CD8-positive, alpha-beta memory T cell (primary cell): ENCODE measurements at regions not wholly inside any gene's neighbourhood (a gene's known extent, or its start where the extent isn't known, plus 50 kb on each side); places are given as distances from the start of the nearest gene placed in this dataset.
"Not testable (repeated sequence)": the region's sequence is repeated elsewhere in the genome, so short reads cannot be mapped to it uniquely, and the experiment has no call there.

Experiments
- CTCF ChIA-PET: fragments of 350-600 bp; sonication (Branson Sonifier 250); formaldehyde crosslinking; loops from one replicate; lab custom pipeline; 2021; ENCODE audit warnings: antibody characterized with exemption; lab: Charles Lee
- POLR2A ChIA-PET: fragments of 350-600 bp; sonication (Branson Sonifier 250); formaldehyde crosslinking; loops from one replicate; lab custom pipeline; 2021; ENCODE audit warnings: antibody characterized with exemption; lab: Charles Lee
- DNase-seq, 5 donors: peaks; one replicate each; pipeline versions ENCODE4 v3.0.0 to v3.0.0-alpha.2; 2020 to 2022; ENCODE audit warnings: mixed read lengths in 1 of 5
- H3K27ac ChIP-seq: one replicate; pipeline ENCODE4 v1.7.0; 2013; ENCODE audit warnings: low read depth, mild to moderate bottlenecking, low read length, moderate library complexity
- H3K27me3 ChIP-seq: 2 replicates; pipeline ENCODE4 v1.7.0; 2013; ENCODE audit warnings: low read length, mild to moderate bottlenecking; ENCODE audit not compliant: insufficient read depth, poor library complexity, severe bottlenecking
- H3K36me3 ChIP-seq: 2 replicates; pipeline ENCODE4 v1.7.0; 2013; ENCODE audit warnings: mild to moderate bottlenecking, low read length, moderate library complexity; ENCODE audit not compliant: insufficient read depth
- H3K4me1 ChIP-seq: 2 replicates; pipeline ENCODE4 v1.7.0; 2013; ENCODE audit warnings: mild to moderate bottlenecking, low read length, moderate library complexity; ENCODE audit not compliant: insufficient read depth
- H3K4me3 ChIP-seq: 2 replicates; pipeline ENCODE4 v1.7.0; 2013; ENCODE audit warnings: mild to moderate bottlenecking, low read length
- H3K9me3 ChIP-seq: 2 replicates; pipeline ENCODE4 v1.7.0; 2013; ENCODE audit warnings: mild to moderate bottlenecking, low read length
- H3K27ac Mint-ChIP-seq, 8 donors: one replicate each; pipeline ENCODE4 v1.8.0; 2020 to 2021; ENCODE audit warnings: mixed read lengths in 8 of 8, mild to moderate bottlenecking in 6 of 8, inconsistent platforms in 3 of 8, moderate library complexity in 3 of 8
- H3K27me3 Mint-ChIP-seq, 2 donors: one replicate each; pipeline ENCODE4 v1.8.0; 2020 to 2021; ENCODE audit warnings: mixed read lengths in 2 of 2, mild to moderate bottlenecking in 1 of 2, moderate library complexity in 1 of 2
- H3K36me3 Mint-ChIP-seq, 3 donors: one replicate each; pipeline ENCODE4 v1.8.0; 2020 to 2021; ENCODE audit warnings: mixed read lengths in 3 of 3, inconsistent platforms in 1 of 3, mild to moderate bottlenecking in 1 of 3
- H3K4me1 Mint-ChIP-seq, 3 donors: one replicate each; pipeline ENCODE4 v1.8.0; 2020 to 2021; ENCODE audit warnings: mixed read lengths in 3 of 3, inconsistent platforms in 1 of 3, mild to moderate bottlenecking in 1 of 3
- H3K4me3 Mint-ChIP-seq, 7 donors: one replicate each; pipeline ENCODE4 v1.8.0; 2020 to 2021; ENCODE audit warnings: mixed read lengths in 7 of 7, mild to moderate bottlenecking in 6 of 7, moderate library complexity in 4 of 7, inconsistent platforms in 2 of 7
- H3K9me3 Mint-ChIP-seq, 5 donors: one replicate each; pipeline ENCODE4 v1.8.0; 2020 to 2022; ENCODE audit warnings: mixed read lengths in 5 of 5, mild to moderate bottlenecking in 3 of 5, moderate library complexity in 2 of 5, inconsistent platforms in 1 of 5

GRCh38 chr3:109679664-109680063 is 342.3 kb upstream of the DPPA4 start:
- Histone ChIP-seq H3K27ac (no peak overlapping the region), H3K36me3 (no peaks in the 10 kb centered on the region), H3K27me3 (no peaks in the 10 kb centered on the region), H3K4me1 (no peaks in the 10 kb centered on the region), H3K9me3 (no peaks in the 10 kb centered on the region), H3K4me3 (no peak overlapping the region)
- POLR2A ChIA-PET = no interaction called here
- Mint-ChIP-seq H3K4me3 (no peak overlapping the region), H3K27ac (no peak overlapping the region), H3K4me1 (no peaks in the 10 kb centered on the region), H3K36me3 (no peaks in the 10 kb centered on the region), H3K27me3 (no peaks in the 10 kb centered on the region), H3K9me3 (no peaks in the 10 kb centered on the region)
- DNase-seq = no peak
- CTCF ChIA-PET = no interaction called here

- no peaks in the 10 kb centered on the region for H3K4me1 ChIP-seq
These were observed 346.4 kb upstream of the DPPA4 start for GRCh38 chr3:109683746-109684145.

GRCh38 chr3:109685084-109686079 is 348.0 kb upstream of the DPPA4 start:
- no peaks in the 10 kb centered on the region for H3K9me3 ChIP-seq
- H3K36me3 Mint-ChIP-seq = peaks cover 0 to 3% (median 0%) of the 10 kb centered on the region in 3 donors
- no peak overlapping the region for H3K27ac Mint-ChIP-seq
- POLR2A ChIA-PET = no interaction called here
- H3K4me1 Mint-ChIP-seq = no peaks in the 10 kb centered on the region
- no peak overlapping the region for H3K4me3 Mint-ChIP-seq
- no peaks in the 10 kb centered on the region for H3K27me3 ChIP-seq
- no peaks in the 10 kb centered on the region for H3K36me3 ChIP-seq
- H3K27me3 Mint-ChIP-seq = no peaks in the 10 kb centered on the region
- no peak for DNase-seq
- H3K4me1 ChIP-seq = no peaks in the 10 kb centered on the region
- CTCF ChIA-PET = no interaction called here
- no peak overlapping the region for H3K4me3 ChIP-seq
- no peak overlapping the region for H3K27ac ChIP-seq
- peaks cover 0 to 2% (median 0%) of the 10 kb centered on the region in 5 donors for H3K9me3 Mint-ChIP-seq

More at GRCh38 chr3:109683746-109684145, 346.4 kb upstream of the DPPA4 start:
- no peaks in the 10 kb centered on the region for H3K9me3 ChIP-seq
- H3K36me3 ChIP-seq = no peaks in the 10 kb centered on the region
- ChIA-PET POLR2A (no interaction called here), CTCF (no interaction called here)
- Mint-ChIP-seq H3K27ac (no peak overlapping the region), H3K4me3 (no peak overlapping the region), H3K4me1 (no peaks in the 10 kb centered on the region), H3K27me3 (no peaks in the 10 kb centered on the region), H3K36me3 (no peaks in the 10 kb centered on the region), H3K9me3 (no peaks in the 10 kb centered on the region)
- DNase-seq = no peak
- no peak overlapping the region for H3K27ac ChIP-seq
- H3K27me3 ChIP-seq = no peaks in the 10 kb centered on the region
- no peak overlapping the region for H3K4me3 ChIP-seq

GRCh38 chr3:109687626-109688025 is 350.3 kb upstream of the DPPA4 start:
- Mint-ChIP-seq H3K27ac (no peak overlapping the region), H3K36me3 (peaks cover 0 to 25% (median 2%) of the 10 kb centered on the region in 3 donors), H3K4me1 (no peaks in the 10 kb centered on the region), H3K4me3 (no peak overlapping the region), H3K27me3 (no peaks in the 10 kb centered on the region), H3K9me3 (peaks cover 5 to 10% (median 8%) of the 10 kb centered on the region in 5 donors)
- CTCF ChIA-PET = no interaction called here
- Histone ChIP-seq H3K4me1 (no peaks in the 10 kb centered on the region), H3K9me3 (no peaks in the 10 kb centered on the region), H3K27ac (no peak overlapping the region), H3K27me3 (no peaks in the 10 kb centered on the region), H3K36me3 (no peaks in the 10 kb centered on the region), H3K4me3 (no peak overlapping the region)
- POLR2A ChIA-PET = no interaction called here
- DNase-seq = no peak

GRCh38 chr3:109696932-109697331 is 359.6 kb upstream of the DPPA4 start:
- no peak overlapping the region for H3K27ac Mint-ChIP-seq

GRCh38 chr3:109702252-109702651 is 364.9 kb upstream of the DPPA4 start:
- Histone ChIP-seq H3K27me3 (no peaks in the 10 kb centered on the region), H3K27ac (no peak overlapping the region), H3K36me3 (no peaks in the 10 kb centered on the region), H3K4me3 (no peak overlapping the region), H3K4me1 (no peaks in the 10 kb centered on the region), H3K9me3 (no peaks in the 10 kb centered on the region)
- Mint-ChIP-seq H3K4me3 (no peak overlapping the region), H3K4me1 (peaks cover 9 to 16% (median 10%) of the 10 kb centered on the region in 3 donors), H3K27me3 (no peaks in the 10 kb centered on the region), H3K27ac (peak overlapping the region in 1 of 8 donors; percentile 58), H3K9me3 (peaks cover 0 to 2% (median 0%) of the 10 kb centered on the region in 5 donors), H3K36me3 (peaks cover 0 to 15% (median 0%) of the 10 kb centered on the region in 3 donors)
- CTCF ChIA-PET = no interaction called here
- peak in 1 of 5 donors; percentile 43 for DNase-seq
- POLR2A ChIA-PET = no interaction called here

More at GRCh38 chr3:109696932-109697331, 359.6 kb upstream of the DPPA4 start:
- H3K36me3 ChIP-seq = no peaks in the 10 kb centered on the region
- peaks cover 0 to 38% (median 2%) of the 10 kb centered on the region in 3 donors for H3K36me3 Mint-ChIP-seq
- H3K27me3 Mint-ChIP-seq = peaks cover 0 to 2% of the 10 kb centered on the region in 2 donors
- H3K4me1 ChIP-seq = no peaks in the 10 kb centered on the region
- DNase-seq = no peak
- H3K27ac ChIP-seq = no peak overlapping the region
- no peaks in the 10 kb centered on the region for H3K27me3 ChIP-seq
- peaks cover 11 to 15% (median 13%) of the 10 kb centered on the region in 5 donors for H3K9me3 Mint-ChIP-seq
- H3K4me1 Mint-ChIP-seq = peaks cover 3 to 4% (median 4%) of the 10 kb centered on the region in 3 donors
- H3K4me3 ChIP-seq = no peak overlapping the region
- ChIA-PET POLR2A (no interaction called here), CTCF (no interaction called here)
- no peaks in the 10 kb centered on the region for H3K9me3 ChIP-seq
- no peak overlapping the region for H3K4me3 Mint-ChIP-seq

- H3K36me3 ChIP-seq = no peaks in the 10 kb centered on the region
- no peak overlapping the region for H3K4me3 ChIP-seq
- POLR2A ChIA-PET = no interaction called here
- Mint-ChIP-seq H3K27ac (no peak overlapping the region), H3K27me3 (no peaks in the 10 kb centered on the region), H3K9me3 (peaks cover 0 to 2% (median 0%) of the 10 kb centered on the region in 5 donors), H3K4me3 (no peak overlapping the region), H3K4me1 (peaks cover 9 to 16% (median 10%) of the 10 kb centered on the region in 3 donors), H3K36me3 (peaks cover 0 to 15% (median 0%) of the 10 kb centered on the region in 3 donors)
- H3K4me1 ChIP-seq = no peaks in the 10 kb centered on the region
- H3K9me3 ChIP-seq = no peaks in the 10 kb centered on the region
- no peak overlapping the region for H3K27ac ChIP-seq
- CTCF ChIA-PET = no interaction called here
- no peak for DNase-seq
- H3K27me3 ChIP-seq = no peaks in the 10 kb centered on the region
These were observed 365.6 kb upstream of the DPPA4 start for GRCh38 chr3:109702976-109703375.

GRCh38 chr3:109705133-109705532 is 367.8 kb upstream of the DPPA4 start:
- DNase-seq, H3K9me3 ChIP-seq, H3K36me3 Mint-ChIP-seq, H3K4me1 ChIP-seq, H3K4me3 ChIP-seq, H3K27ac ChIP-seq, H3K27me3 Mint-ChIP-seq, CTCF ChIA-PET, H3K9me3 Mint-ChIP-seq, H3K27me3 ChIP-seq, POLR2A ChIA-PET, H3K36me3 ChIP-seq, H3K4me3 Mint-ChIP-seq: not testable (repeated sequence)
- Mint-ChIP-seq H3K27ac (peak overlapping the region in 1 of 8 donors; percentile 12), H3K4me1 (peaks cover 9 to 16% (median 10%) of the 10 kb centered on the region in 3 donors)
